H7 (cell line): ENCODE measurements at regions not wholly inside any gene's neighbourhood (a gene's known extent, or its start where the extent isn't known, plus 50 kb on each side); places are given as distances from the start of the nearest gene placed in this dataset.

ENCODE experiments used
- DNase-seq: peaks from one replicate; pipeline ENCODE4 v3.0.0; 2012
- H3K27me3 ChIP-seq: 2 replicates; pipeline ENCODE4 v1.6.0; 2011; ENCODE audit warnings: mild to moderate bottlenecking, low read length; ENCODE audit not compliant: control insufficient read depth, insufficient read depth
- H3K36me3 ChIP-seq: replicated peaks from 2 replicates; pipeline ENCODE4 v1.5.1; 2011; ENCODE audit warnings: low read length; ENCODE audit not compliant: control insufficient read depth, insufficient read depth
- H3K4me3 ChIP-seq: 2 replicates; pipeline ENCODE4 v1.5.1; 2011; ENCODE audit warnings: low read depth, mild to moderate bottlenecking, control low read depth, low read length, moderate library complexity; ENCODE audit not compliant: insufficient read depth

- H3K36me3 ChIP-seq, result no peaks in the 10 kb centered on the region; the same call in 1 of the 2 replicates
- H3K27me3 ChIP-seq, result no peaks in the 10 kb centered on the region
- H3K4me3 ChIP-seq, result no peak overlapping the region
- DNase-seq, result no peak
Observed at GRCh38 chr3:110069761-110070160, 732.4 kb upstream of the DPPA4 start.

GRCh38 chr3:110070161-110070916 lies 733.0 kb upstream of the DPPA4 start:
- H3K36me3 ChIP-seq, result no peaks in the 10 kb centered on the region; the same call in 1 of the 2 replicates
- no peak overlapping the region for H3K4me3 ChIP-seq
- no peaks in the 10 kb centered on the region for H3K27me3 ChIP-seq
- DNase-seq, result no peak

DNA sequence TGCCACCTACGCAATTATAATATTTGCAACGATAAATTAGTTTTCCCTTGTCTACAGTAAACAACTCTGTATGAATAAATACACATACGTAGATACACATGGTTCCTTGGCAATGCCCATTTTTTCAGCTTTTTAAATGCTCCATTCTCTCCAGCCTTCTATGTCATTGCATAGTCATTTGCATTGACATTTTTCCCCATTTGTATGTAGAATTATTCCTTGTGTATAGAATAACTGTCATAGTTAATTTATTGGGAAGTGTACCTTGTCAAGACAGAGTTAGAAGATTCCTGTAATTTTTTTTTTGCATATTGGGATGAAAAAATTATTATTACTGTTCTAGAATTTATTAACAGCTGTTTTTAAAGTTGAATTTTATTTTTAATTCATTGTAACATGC lies 736.7 kb upstream of the DPPA4 start:
- H3K27me3 ChIP-seq, result no peaks in the 10 kb centered on the region
- no peak overlapping the region for H3K4me3 ChIP-seq
- DNase-seq, result no peak
- H3K36me3 ChIP-seq, result no peaks in the 10 kb centered on the region; the same call in 1 of the 2 replicates

DNA sequence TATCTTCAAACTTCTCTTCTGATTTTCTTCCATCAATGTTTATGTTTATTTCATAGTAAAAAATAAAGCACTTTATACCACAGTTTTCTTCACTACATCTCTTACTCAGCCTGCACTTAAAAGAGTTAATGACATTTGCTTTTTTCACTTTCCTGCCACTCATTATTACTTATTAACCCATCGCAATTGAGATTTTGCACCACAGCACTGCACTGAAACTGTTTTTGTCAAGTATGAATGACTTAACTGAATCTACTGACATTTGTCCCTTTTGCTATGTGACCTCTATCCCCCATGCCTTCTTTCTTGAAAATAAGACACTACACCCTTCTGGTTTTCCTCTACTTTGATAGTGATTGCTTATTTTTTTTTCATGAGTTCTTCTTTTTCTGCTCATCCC lies 739.7 kb upstream of the DPPA4 start:
- Histone ChIP-seq H3K4me3 (no peak overlapping the region), H3K36me3 (no peaks in the 10 kb centered on the region; the same call in 1 of the 2 replicates), H3K27me3 (no peaks in the 10 kb centered on the region)
- DNase-seq, result no peak

DNA sequence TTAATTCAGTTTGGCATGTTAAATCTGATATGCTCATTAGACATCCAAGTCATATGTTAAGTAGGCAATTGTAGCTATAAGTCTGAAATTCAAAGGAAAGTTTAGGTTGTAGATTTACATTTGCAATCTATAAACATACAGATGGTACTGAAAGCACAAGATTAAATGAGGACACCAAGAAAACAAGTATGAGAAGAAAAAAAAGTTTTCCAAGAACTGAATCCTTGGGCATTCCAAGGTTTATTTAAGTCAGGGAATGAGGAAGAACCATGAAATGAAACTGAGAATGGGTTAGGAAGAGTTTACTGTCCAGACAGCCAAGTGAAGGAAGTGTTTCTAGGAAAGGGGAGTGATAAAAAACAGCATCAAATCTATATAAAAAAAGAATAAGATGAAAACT lies 756.1 kb upstream of the DPPA4 start:
- no peaks in the 10 kb centered on the region for H3K36me3 ChIP-seq
- no peak for DNase-seq
- H3K27me3 ChIP-seq, result no peaks in the 10 kb centered on the region
- H3K4me3 ChIP-seq, result no peak overlapping the region

GRCh38 chr3:110093812-110094401 lies 756.6 kb upstream of the DPPA4 start:
- no peak overlapping the region for H3K4me3 ChIP-seq
- no peaks in the 10 kb centered on the region for H3K36me3 ChIP-seq
- H3K27me3 ChIP-seq, result no peaks in the 10 kb centered on the region
- no peak for DNase-seq

DNA sequence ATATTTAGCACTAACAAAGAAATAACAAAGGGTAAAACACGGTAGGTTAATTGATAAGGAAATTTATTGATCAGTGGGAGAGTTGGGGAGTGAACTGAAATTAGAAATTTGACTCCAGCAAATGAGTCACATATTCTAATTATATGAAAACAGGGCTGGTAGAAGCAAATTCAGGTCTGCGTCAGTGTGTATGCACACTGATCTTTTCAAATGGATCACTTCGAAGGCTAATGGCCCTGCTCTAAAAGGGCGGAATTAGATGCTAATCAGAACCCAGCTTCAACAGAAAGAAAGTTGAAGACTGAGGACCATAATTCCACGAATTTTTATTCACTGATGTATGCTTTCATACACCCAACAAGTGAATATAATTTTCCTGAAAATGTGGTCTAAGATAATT lies 762.4 kb upstream of the DPPA4 start:
- Histone ChIP-seq H3K4me3 (no peak overlapping the region), H3K27me3 (no peaks in the 10 kb centered on the region), H3K36me3 (no peaks in the 10 kb centered on the region)
- no peak for DNase-seq

DNA sequence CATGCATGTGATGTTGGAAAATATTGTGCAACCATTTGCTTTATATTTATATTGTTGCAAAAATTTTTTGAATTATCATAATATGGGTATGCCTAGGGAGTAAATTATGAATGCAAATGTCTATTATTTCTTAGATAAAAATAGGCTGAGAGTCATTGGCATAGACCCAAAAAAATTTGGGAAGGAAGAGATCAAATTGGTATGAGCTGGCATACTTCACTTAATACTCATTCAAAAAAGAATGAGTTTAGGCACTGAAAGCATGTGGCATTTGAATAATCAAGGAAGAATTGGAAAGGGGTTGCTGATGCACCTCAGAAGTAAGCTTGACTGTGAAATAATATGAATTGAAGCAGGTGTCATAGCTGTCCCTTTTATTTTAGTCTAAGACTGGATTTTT lies 764.0 kb upstream of the DPPA4 start:
- no peak for DNase-seq
- Histone ChIP-seq H3K36me3 (no peaks in the 10 kb centered on the region), H3K27me3 (no peaks in the 10 kb centered on the region), H3K4me3 (no peak overlapping the region)

DNA sequence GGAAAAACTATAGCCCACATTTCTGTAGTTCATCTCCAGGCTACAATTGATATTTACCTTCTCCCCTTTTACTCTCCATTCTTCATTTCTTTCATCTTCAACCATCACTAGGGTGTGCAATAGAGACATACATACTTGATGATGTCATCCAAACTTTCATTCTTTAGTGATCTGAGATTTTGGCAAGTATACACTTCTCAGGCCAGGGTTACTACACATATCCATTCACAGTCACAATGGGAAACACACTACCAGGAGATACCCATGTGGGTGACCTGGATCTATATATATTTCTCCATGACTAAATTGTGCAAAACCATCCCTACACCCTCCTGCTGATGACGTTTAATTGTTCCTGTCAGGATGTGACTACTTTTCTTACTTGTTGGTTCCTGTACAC lies 769.5 kb upstream of the DPPA4 start:
- H3K4me3 ChIP-seq, result no peak overlapping the region
- H3K36me3 ChIP-seq, result no peaks in the 10 kb centered on the region
- H3K27me3 ChIP-seq, result no peaks in the 10 kb centered on the region
- no peak for DNase-seq

DNA sequence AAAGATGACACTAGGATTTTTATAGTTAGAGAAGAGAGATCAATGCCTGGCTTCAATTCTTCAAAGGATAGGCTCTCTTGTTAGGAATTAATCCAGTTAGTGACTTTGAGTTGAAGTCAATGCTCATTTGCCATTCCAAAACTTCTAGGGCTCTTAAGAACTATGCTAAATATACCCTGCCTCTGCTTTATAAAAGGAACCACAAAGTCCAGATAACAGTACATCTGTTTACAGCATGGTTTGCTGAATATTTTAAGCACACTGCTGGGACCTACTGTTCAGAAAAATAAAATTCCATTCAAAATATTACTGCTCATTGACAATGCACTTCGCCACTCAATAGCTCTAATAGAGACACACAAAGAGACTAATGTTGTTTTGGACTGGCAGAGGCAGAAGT lies 786.6 kb upstream of the DPPA4 start:
- H3K27me3 ChIP-seq, result no peaks in the 10 kb centered on the region
- DNase-seq, result no peak
- H3K4me3 ChIP-seq, result no peak overlapping the region
- no peaks in the 10 kb centered on the region for H3K36me3 ChIP-seq

DNA sequence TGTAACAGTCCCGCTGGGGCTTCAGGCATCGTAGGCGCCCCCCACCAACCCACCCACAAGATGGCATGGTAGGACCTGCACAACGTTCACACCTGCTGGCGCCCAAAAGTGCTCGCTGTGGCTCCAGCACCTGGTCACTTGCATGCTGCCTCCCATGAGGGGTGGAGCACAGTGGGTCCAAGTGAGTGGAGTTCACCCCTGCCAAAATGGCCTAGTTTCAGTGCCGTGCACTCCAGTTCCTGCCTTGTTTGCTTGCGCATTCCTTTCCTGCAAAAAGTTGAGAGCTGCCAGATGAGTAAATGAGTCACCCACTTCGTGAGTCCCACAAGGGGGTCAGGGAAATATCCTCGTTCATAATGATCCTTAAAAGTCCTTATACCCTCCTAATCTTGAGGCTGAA lies 788.7 kb upstream of the DPPA4 start:
- no peak for DNase-seq
- Histone ChIP-seq H3K27me3 (no peaks in the 10 kb centered on the region), H3K4me3 (no peak overlapping the region), H3K36me3 (no peaks in the 10 kb centered on the region)

GRCh38 chr3:110133971-110134370 lies 796.6 kb upstream of the DPPA4 start:
- DNase-seq, result no peak
- H3K4me3 ChIP-seq, result no peak overlapping the region
- no peaks in the 10 kb centered on the region for H3K36me3 ChIP-seq
- no peaks in the 10 kb centered on the region for H3K27me3 ChIP-seq

DNA sequence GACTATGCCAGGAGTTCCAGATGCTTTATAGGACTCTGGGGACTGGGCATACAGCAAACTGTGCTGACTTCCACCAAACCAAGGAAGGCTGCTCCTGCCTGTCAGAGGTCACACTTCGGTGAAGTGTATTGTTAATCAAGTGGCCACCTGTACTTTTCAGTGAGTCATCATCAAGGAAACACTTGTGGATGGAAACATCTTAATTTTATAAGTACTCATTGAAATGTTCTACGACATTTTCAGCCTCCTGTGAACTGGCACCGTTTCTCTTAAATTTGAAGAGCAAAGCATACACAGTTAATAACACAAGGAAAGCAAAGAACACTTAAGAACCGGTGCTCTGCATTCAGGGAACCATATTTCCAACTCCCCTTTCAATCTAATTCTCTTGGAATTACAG lies 801.7 kb upstream of the DPPA4 start:
- H3K36me3 ChIP-seq, result no peaks in the 10 kb centered on the region
- H3K4me3 ChIP-seq, result no peak overlapping the region
- no peaks in the 10 kb centered on the region for H3K27me3 ChIP-seq
- DNase-seq, result no peak

DNA sequence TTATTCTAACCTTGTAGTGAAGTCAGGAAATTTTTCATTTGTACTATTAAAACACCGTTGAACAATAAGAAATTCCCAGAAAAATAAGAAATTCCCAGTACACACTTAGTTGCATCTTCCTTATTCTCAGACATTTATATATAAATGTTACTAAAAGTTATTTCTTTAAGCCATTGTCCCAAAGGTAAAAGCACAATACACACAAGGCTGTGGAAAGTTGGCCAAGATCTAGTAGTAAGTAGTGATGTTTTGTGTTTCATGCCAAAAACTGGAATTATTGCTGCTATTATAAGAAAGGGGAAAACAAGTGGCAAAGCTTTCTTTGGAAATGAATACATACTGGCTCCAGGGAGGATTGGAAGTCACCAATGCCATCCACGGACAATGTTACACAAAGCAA lies 802.5 kb upstream of the DPPA4 start:
- no peak overlapping the region for H3K4me3 ChIP-seq
- H3K27me3 ChIP-seq, result no peaks in the 10 kb centered on the region
- no peaks in the 10 kb centered on the region for H3K36me3 ChIP-seq
- no peak for DNase-seq

- H3K36me3 ChIP-seq, result no peaks in the 10 kb centered on the region
- H3K27me3 ChIP-seq, result no peaks in the 10 kb centered on the region
- H3K4me3 ChIP-seq, result no peak overlapping the region
- DNase-seq, result no peak
Observed at GRCh38 chr3:110149763-110150162, 812.4 kb upstream of the DPPA4 start.
